ENCODE measurements at regions not wholly inside any gene's neighbourhood (a gene's known extent, or its start where the extent isn't known, plus 50 kb on each side); places are given as distances from the start of the nearest gene placed in this dataset.

- Histone ChIP-seq H3K9me3 (no peaks in the 10 kb centered on the region), H3K36me3 (no peaks in the 10 kb centered on the region), H3K4me3 (no peak overlapping the region), H3K9ac (ENCODE audit: low read depth in 2 of 2, low read length in 2 of 2) (no peak overlapping the region), H3K27ac (no peak overlapping the region), H3K27me3 (no peaks in the 10 kb centered on the region), H3K4me1 (no peaks in the 10 kb centered on the region)
- no peak for TF ChIP-seq CTCF (IDR thresholded peaks at IDR 0.05)
- DNase-seq = no peak
- intact Hi-C loops (cut with DNase I) = no loop called here
Measured at GRCh38 chr19:28130066-28130511, 1082.9 kb downstream of the UQCRFS1 start.

GRCh38 chr19:28128341-28128740, 1084.6 kb downstream of the UQCRFS1 start:
- H3K9me3 ChIP-seq = no peaks in the 10 kb centered on the region
- H3K27ac ChIP-seq = no peak overlapping the region
- no peaks in the 10 kb centered on the region for H3K4me1 ChIP-seq
- no peak for DNase-seq
- no peak overlapping the region for H3K9ac ChIP-seq (ENCODE audit: low read depth in 2 of 2, low read length in 2 of 2)
- H3K4me3 ChIP-seq = no peak overlapping the region
- no peak for TF ChIP-seq CTCF (IDR thresholded peaks at IDR 0.05)
- H3K27me3 ChIP-seq = no peaks in the 10 kb centered on the region
- intact Hi-C loops (cut with DNase I) = no loop called here
- H3K36me3 ChIP-seq = no peaks in the 10 kb centered on the region

GRCh38 chr19:28126135-28126898, 1086.6 kb downstream of the UQCRFS1 start:
- H3K9me3 ChIP-seq = no peaks in the 10 kb centered on the region
- intact Hi-C loops (cut with DNase I) = no loop called here
- H3K4me1 ChIP-seq = no peaks in the 10 kb centered on the region
- no peak overlapping the region for H3K27ac ChIP-seq
- TF ChIP-seq CTCF (IDR thresholded peaks at IDR 0.05) = no peak
- no peak overlapping the region for H3K4me3 ChIP-seq
- H3K27me3 ChIP-seq = no peaks in the 10 kb centered on the region
- no peak for DNase-seq
- H3K36me3 ChIP-seq = no peaks in the 10 kb centered on the region
- no peak overlapping the region for H3K9ac ChIP-seq (ENCODE audit: low read depth in 2 of 2, low read length in 2 of 2)

- no peak for TF ChIP-seq CTCF (IDR thresholded peaks at IDR 0.05)
- Histone ChIP-seq H3K27me3 (no peaks in the 10 kb centered on the region), H3K27ac (no peak overlapping the region), H3K4me1 (no peaks in the 10 kb centered on the region), H3K36me3 (no peaks in the 10 kb centered on the region), H3K9ac (ENCODE audit: low read depth in 2 of 2, low read length in 2 of 2) (no peak overlapping the region), H3K9me3 (no peaks in the 10 kb centered on the region), H3K4me3 (no peak overlapping the region)
- DNase-seq = no peak
- intact Hi-C loops (cut with DNase I) = no loop called here
Measured at GRCh38 chr19:28122734-28123133, 1090.2 kb downstream of the UQCRFS1 start.

- no peak for DNase-seq
- H3K4me3 ChIP-seq = no peak overlapping the region
- no peak overlapping the region for H3K9ac ChIP-seq (ENCODE audit: low read depth in 2 of 2, low read length in 2 of 2)
- H3K36me3 ChIP-seq = no peaks in the 10 kb centered on the region
- H3K27ac ChIP-seq = no peak overlapping the region
- H3K9me3 ChIP-seq = no peaks in the 10 kb centered on the region
- TF ChIP-seq CTCF (IDR thresholded peaks at IDR 0.05) = no peak
- H3K27me3 ChIP-seq = no peaks in the 10 kb centered on the region
- intact Hi-C loops (cut with DNase I) = no loop called here
- H3K4me1 ChIP-seq = no peaks in the 10 kb centered on the region
Measured at GRCh38 chr19:28118235-28118634, 1094.7 kb downstream of the UQCRFS1 start.
